Esophagus squamous epithelium (tissue), 4 donors: ENCODE measurements at regions not wholly inside any gene's neighbourhood (a gene's known extent, or its start where the extent isn't known, plus 50 kb on each side); places are given as distances from the start of the nearest gene placed in this dataset.

ENCODE experiments used
- CTCF ChIP-seq, 6 experiments: fragments of 450-650 bp in 4 of 6; fragments of 200-600 bp in 2 of 6; sonication (generic) in 2 of 6; IDR thresholded peaks; one replicate each; pipeline ENCODE4 v1.5.1; 2016 to 2019; ENCODE audit warnings: antibody characterized with exemption in 6 of 6, mild to moderate bottlenecking in 4 of 6, moderate library complexity in 4 of 6
- POLR2A ChIP-seq, 4 donors: fragments of 450-650 bp; IDR thresholded peaks; one replicate each; pipeline ENCODE4 v1.6.1; 2017; ENCODE audit warnings: antibody characterized with exemption in 4 of 4, mild to moderate bottlenecking in 4 of 4, moderate library complexity in 3 of 4

- TF ChIP-seq CTCF (IDR thresholded peaks at IDR 0.05) = no peak
- no peak for TF ChIP-seq POLR2A (IDR thresholded peaks at IDR 0.05)
Measured at GRCh38 chr3:63090656-63091055, 187.5 kb upstream of the SYNPR start.
